Fibroblast of villous mesenchyme (primary cell): ENCODE measurements at regions not wholly inside any gene's neighbourhood (a gene's known extent, or its start where the extent isn't known, plus 50 kb on each side); places are given as distances from the start of the nearest gene placed in this dataset.

Experiments
- DNase-seq: peaks from one replicate; pipeline ENCODE4 v3.0.0-alpha.2; 2010; ENCODE audit warnings: low read depth
- H3K4me3 ChIP-seq: 2 replicates; pipeline ENCODE4 v1.5.1; 2011; ENCODE audit warnings: low read depth, mild to moderate bottlenecking, low read length
- TF ChIP-seq, protein P1 (sequence below): IDR thresholded peaks from 2 replicates; pipeline ENCODE4 v1.5.1; 2012; ENCODE audit warnings: low read depth, mild to moderate bottlenecking, low read length; ENCODE audit not compliant: insufficient read depth

DNA sequence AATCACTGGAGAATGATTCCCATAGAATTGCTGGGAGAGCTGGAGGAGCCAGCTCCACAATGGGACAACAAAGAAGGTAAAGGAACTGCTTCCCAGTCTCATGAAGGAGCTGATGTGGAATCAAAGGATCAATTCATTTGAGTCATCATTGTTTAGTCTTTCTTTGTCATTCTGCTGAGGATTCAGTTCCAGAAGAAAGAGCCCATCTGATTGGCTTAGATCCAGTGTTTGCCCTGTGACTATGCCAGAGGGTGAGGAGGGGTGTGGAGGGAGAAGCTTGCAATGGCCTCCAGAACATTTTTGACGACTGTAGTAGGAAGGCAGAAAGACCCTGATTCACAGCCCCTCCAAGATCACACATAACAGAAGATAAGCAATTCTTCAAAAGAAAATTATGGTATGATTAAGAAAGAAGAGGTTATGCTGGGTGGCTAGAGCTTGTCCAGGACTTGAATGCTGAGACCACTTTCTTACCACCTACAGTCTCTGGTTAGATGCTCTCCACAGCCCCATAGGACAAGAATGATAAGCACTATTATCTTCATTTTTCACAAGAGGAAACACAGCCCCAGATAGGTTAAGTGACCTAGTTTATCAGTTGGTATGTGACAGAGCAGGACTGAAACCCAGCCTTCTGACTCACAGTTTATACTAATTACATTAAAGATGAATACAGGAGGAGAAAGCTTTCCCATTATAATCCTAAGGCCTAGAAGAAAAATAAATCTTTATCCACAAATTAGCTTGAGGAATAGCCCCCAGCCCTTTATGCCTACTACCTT, 363.1 kb downstream of the PRELID2 start:
- no peak overlapping the region for H3K4me3 ChIP-seq
- DNase-seq, result no peak
- TF ChIP-seq, protein P1, sequence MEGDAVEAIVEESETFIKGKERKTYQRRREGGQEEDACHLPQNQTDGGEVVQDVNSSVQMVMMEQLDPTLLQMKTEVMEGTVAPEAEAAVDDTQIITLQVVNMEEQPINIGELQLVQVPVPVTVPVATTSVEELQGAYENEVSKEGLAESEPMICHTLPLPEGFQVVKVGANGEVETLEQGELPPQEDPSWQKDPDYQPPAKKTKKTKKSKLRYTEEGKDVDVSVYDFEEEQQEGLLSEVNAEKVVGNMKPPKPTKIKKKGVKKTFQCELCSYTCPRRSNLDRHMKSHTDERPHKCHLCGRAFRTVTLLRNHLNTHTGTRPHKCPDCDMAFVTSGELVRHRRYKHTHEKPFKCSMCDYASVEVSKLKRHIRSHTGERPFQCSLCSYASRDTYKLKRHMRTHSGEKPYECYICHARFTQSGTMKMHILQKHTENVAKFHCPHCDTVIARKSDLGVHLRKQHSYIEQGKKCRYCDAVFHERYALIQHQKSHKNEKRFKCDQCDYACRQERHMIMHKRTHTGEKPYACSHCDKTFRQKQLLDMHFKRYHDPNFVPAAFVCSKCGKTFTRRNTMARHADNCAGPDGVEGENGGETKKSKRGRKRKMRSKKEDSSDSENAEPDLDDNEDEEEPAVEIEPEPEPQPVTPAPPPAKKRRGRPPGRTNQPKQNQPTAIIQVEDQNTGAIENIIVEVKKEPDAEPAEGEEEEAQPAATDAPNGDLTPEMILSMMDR, result no peak

- TF ChIP-seq, protein P1, result no peak
- H3K4me3 ChIP-seq, result no peak overlapping the region
- no peak for DNase-seq
These were observed 364.1 kb downstream of the PRELID2 start for GRCh38 chr5:145471026-145471425.

DNA sequence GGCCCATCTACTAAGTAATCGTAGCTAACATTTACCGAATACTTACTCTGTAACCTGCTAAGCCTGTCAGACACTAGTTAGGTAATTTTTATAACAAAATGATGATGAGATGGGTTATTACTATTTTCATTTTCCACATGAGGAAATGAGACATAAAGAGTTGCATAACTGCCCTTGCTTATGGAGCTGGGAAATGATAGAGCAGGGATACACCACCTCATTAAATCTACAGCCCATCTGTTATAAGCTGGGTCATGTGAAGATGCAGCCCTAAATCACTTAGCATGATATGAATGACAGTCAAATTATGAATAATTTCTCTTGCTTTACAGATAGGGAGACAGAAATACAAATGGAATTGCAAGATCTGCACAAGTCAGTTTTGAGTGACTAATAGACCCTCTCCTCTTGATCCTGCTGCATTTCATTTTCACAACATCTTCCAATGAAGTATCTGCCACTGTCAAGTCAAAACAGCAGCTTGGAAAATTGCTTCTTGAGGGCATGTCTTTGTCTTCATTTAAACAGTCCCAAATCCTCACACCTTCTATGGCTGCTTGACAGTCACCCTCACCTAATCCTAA, 364.7 kb downstream of the PRELID2 start:
- peak; percentile 39 for DNase-seq
- TF ChIP-seq, protein P1, result no peak
- H3K4me3 ChIP-seq, result no peak overlapping the region

GRCh38 chr5:145467446-145467845, 367.7 kb downstream of the PRELID2 start:
- H3K4me3 ChIP-seq, result no peak overlapping the region
- TF ChIP-seq, protein P1, result no peak
- no peak for DNase-seq

- TF ChIP-seq, protein P1, result no peak
- H3K4me3 ChIP-seq, result no peak overlapping the region
- no peak for DNase-seq
These were observed 368.6 kb downstream of the PRELID2 start for GRCh38 chr5:145466533-145466932.

GRCh38 chr5:145465474-145466263, 369.5 kb downstream of the PRELID2 start:
- TF ChIP-seq, protein P1, result no peak
- no peak for DNase-seq
- H3K4me3 ChIP-seq, result no peak overlapping the region
